Uterus (tissue), 3 donors: ENCODE measurements at regions not wholly inside any gene's neighbourhood (a gene's known extent, or its start where the extent isn't known, plus 50 kb on each side); places are given as distances from the start of the nearest gene placed in this dataset.

Experiments used
- DNase-seq, 2 donors: peaks; one replicate each; pipeline ENCODE4 v3.0.0-alpha.2; 2019 to 2020
- H3K27ac ChIP-seq, 2 donors: fragments of 200-600 bp; sonication (generic); 1 replicate in 1 of 2; 2 replicates in 1 of 2; pipeline ENCODE4 v1.5.1; 2016 to 2018
- H3K27me3 ChIP-seq, 2 donors: fragments of 200-600 bp; sonication (generic); one replicate each; pipeline ENCODE4 v1.5.1; 2018 to 2019; ENCODE audit warnings: control low read depth in 1 of 2
- H3K36me3 ChIP-seq, 2 donors: fragments of 200-600 bp; sonication (generic); one replicate each; pipeline ENCODE4 v1.5.1; 2019; ENCODE audit warnings: control low read depth in 1 of 2
- H3K4me1 ChIP-seq, 2 donors: fragments of 200-600 bp; sonication (generic); one replicate each; pipeline ENCODE4 v1.5.1; 2018 to 2019; ENCODE audit warnings: control low read depth in 1 of 2
- H3K4me3 ChIP-seq, 2 donors: fragments of 200-600 bp; sonication (generic); 1 replicate in 1 of 2; 2 replicates in 1 of 2; pipeline ENCODE4 v1.5.1; 2018 to 2019; ENCODE audit warnings: mild to moderate bottlenecking in 1 of 2
- H3K9me3 ChIP-seq, 2 donors: fragments of 200-600 bp; sonication (generic); one replicate each; pipeline ENCODE4 v1.5.1; 2019; ENCODE audit warnings: control low read depth in 1 of 2
- POLR2A ChIP-seq, 2 donors: fragments of 450-650 bp; IDR thresholded peaks; one replicate each; pipeline ENCODE4 v1.6.1; 2016; ENCODE audit warnings: antibody characterized with exemption in 2 of 2, mild to moderate bottlenecking in 1 of 2, moderate library complexity in 1 of 2
- intact Hi-C: fragments of 100-400 bp; cut with DNase I; formaldehyde crosslinking; loops from one replicate; pipeline ENCODE4 v1.15.1; 2023; ENCODE audit warnings: low total_unique reads
- TF ChIP-seq, protein P1 (sequence below), 4 experiments: fragments of 200-600 bp in 2 of 4; fragments of 450-650 bp in 2 of 4; sonication (generic) in 2 of 4; IDR thresholded peaks; one replicate each; pipeline ENCODE4 v1.5.1; 2016 to 2019; ENCODE audit warnings: antibody characterized with exemption in 4 of 4, mild to moderate bottlenecking in 2 of 4, moderate library complexity in 1 of 4
- donor health status: DM: yes; HTN: yes; CAD: no.

GRCh38 chr5:58341476-58341875 lies 118.4 kb downstream of the PLK2 start:
- no peak overlapping the region for H3K27ac ChIP-seq
- no peak for DNase-seq
- H3K4me1 ChIP-seq: no peaks in the 10 kb centered on the region
- H3K27me3 ChIP-seq: no peaks in the 10 kb centered on the region
- no peaks in the 10 kb centered on the region for H3K9me3 ChIP-seq
- H3K36me3 ChIP-seq: no peaks in the 10 kb centered on the region
- no peak for TF ChIP-seq POLR2A (IDR thresholded peaks at IDR 0.05)
- TF ChIP-seq, protein P1, sequence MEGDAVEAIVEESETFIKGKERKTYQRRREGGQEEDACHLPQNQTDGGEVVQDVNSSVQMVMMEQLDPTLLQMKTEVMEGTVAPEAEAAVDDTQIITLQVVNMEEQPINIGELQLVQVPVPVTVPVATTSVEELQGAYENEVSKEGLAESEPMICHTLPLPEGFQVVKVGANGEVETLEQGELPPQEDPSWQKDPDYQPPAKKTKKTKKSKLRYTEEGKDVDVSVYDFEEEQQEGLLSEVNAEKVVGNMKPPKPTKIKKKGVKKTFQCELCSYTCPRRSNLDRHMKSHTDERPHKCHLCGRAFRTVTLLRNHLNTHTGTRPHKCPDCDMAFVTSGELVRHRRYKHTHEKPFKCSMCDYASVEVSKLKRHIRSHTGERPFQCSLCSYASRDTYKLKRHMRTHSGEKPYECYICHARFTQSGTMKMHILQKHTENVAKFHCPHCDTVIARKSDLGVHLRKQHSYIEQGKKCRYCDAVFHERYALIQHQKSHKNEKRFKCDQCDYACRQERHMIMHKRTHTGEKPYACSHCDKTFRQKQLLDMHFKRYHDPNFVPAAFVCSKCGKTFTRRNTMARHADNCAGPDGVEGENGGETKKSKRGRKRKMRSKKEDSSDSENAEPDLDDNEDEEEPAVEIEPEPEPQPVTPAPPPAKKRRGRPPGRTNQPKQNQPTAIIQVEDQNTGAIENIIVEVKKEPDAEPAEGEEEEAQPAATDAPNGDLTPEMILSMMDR (IDR thresholded peaks at IDR 0.05): no peak
- intact Hi-C loops: no loop called here
- no peak overlapping the region for H3K4me3 ChIP-seq

DNA sequence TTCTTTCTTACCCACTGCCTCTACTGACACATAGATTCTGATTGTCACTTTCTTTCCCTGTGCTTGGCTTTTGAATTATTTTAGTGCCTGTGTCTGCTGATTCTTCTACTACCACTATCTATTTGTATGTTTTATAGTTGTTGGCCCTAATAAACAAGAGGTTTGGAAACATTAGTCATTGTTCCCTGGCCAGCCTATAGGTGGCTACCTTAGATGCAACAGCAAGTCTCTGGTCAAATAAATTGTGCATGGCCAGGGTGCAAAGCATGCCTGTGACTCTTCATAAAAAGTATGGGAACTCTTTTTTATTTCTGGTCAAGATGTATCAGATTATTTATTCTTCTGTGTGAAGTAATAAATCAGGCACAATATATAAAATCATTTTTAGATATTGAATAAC lies 124.4 kb downstream of the PLK2 start:
- intact Hi-C loops: no loop called here
- H3K4me1 ChIP-seq: no peaks in the 10 kb centered on the region
- no peak for DNase-seq
- no peak for TF ChIP-seq POLR2A (IDR thresholded peaks at IDR 0.05)
- TF ChIP-seq, protein P1 (IDR thresholded peaks at IDR 0.05): no peak
- no peak overlapping the region for H3K4me3 ChIP-seq
- H3K9me3 ChIP-seq: no peaks in the 10 kb centered on the region
- H3K36me3 ChIP-seq: no peaks in the 10 kb centered on the region
- H3K27me3 ChIP-seq: no peaks in the 10 kb centered on the region
- no peak overlapping the region for H3K27ac ChIP-seq

DNA sequence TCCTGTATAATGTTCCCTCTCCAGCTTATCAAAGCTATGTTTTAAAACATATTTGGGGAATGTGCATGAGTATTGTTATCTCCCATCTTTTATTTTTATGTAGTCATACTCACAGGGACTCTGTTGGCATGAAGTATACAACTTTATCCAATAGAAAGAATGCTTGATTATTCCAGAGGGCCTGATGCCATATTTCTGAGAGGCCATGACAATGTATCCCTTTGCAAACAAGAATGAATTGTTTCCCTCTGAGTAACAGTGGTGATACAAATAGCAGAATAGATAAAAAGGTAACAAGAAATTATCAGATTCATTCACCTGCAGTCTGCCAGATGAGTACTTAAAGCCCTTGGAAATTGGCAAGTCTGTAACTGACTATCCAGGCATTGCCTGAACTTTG lies 125.9 kb downstream of the PLK2 start:
- H3K27ac ChIP-seq: no peak overlapping the region
- no peaks in the 10 kb centered on the region for H3K4me1 ChIP-seq
- no peaks in the 10 kb centered on the region for H3K36me3 ChIP-seq
- no peak overlapping the region for H3K4me3 ChIP-seq
- DNase-seq: no peak
- TF ChIP-seq, protein P1 (IDR thresholded peaks at IDR 0.05): no peak
- TF ChIP-seq POLR2A (IDR thresholded peaks at IDR 0.05): no peak
- no peaks in the 10 kb centered on the region for H3K9me3 ChIP-seq
- intact Hi-C loops: no loop called here
- no peaks in the 10 kb centered on the region for H3K27me3 ChIP-seq

DNA sequence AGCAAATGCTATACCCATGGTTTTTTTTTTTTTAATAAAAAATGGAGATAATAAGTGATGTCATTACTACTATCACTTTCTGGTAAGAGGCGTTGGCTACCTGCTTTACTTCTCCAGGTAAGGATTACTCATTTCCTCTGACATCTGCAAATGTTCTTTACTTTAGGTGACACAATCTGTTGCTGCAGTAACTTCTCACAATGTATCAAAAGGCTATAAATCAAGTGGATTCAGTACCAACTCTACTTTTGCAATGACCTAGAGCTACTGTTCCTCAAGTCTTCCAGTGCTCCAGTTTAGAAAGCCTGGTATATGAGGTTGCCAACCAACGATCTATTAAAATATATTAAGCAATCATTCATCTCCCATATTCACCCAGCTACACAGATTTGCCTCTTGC lies 129.1 kb downstream of the PLK2 start:
- Histone ChIP-seq H3K36me3 (no peaks in the 10 kb centered on the region), H3K4me1 (no peaks in the 10 kb centered on the region)

DNA sequence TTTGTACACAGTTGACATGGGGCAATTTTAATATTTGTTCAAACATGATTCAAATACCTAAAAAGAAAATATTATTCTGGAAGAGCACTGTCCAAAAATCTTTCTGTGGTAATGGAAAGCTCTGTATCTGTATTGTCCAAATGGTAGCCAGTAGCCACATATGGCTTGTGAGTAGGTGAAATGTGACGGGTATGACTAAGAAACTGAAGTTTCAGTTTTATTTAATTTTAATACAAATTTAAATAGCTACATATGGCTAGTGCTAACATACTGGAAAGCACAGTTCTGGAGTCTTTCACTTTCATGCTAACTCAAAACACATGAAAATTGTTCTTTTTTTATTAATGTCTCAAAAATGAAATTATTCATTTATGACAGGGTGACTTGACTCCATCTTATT lies 132.6 kb downstream of the PLK2 start:
- no peak for DNase-seq
- intact Hi-C loops: no loop called here
- no peaks in the 10 kb centered on the region for H3K36me3 ChIP-seq
- no peak overlapping the region for H3K27ac ChIP-seq
- no peaks in the 10 kb centered on the region for H3K4me1 ChIP-seq
- H3K4me3 ChIP-seq: no peak overlapping the region
- no peaks in the 10 kb centered on the region for H3K9me3 ChIP-seq
- no peaks in the 10 kb centered on the region for H3K27me3 ChIP-seq
- TF ChIP-seq, protein P1 (IDR thresholded peaks at IDR 0.05): no peak
- TF ChIP-seq POLR2A (IDR thresholded peaks at IDR 0.05): no peak

More for the DNA sequence above, 129.1 kb downstream of the PLK2 start:
- H3K27me3 ChIP-seq: no peaks in the 10 kb centered on the region
- no peak for DNase-seq
- TF ChIP-seq POLR2A (IDR thresholded peaks at IDR 0.05): no peak
- TF ChIP-seq, protein P1 (IDR thresholded peaks at IDR 0.05): no peak
- no peak overlapping the region for H3K4me3 ChIP-seq
- H3K9me3 ChIP-seq: no peaks in the 10 kb centered on the region
- H3K27ac ChIP-seq: no peak overlapping the region
- intact Hi-C loops: no loop called here
